ENCODE measurements at regions not wholly inside any gene's neighbourhood (a gene's known extent, or its start where the extent isn't known, plus 50 kb on each side); places are given as distances from the start of the nearest gene placed in this dataset.
"Not testable (repeated sequence)": the region's sequence is repeated elsewhere in the genome, so short reads cannot be mapped to it uniquely, and the experiment has no call there.

GRCh38 chr11:23590596-23591308, 730.5 kb upstream of the CCDC179 start:
- H3K4me3 Mint-ChIP-seq, result no peak overlapping the region
- no peaks in the 10 kb centered on the region for H3K27me3 Mint-ChIP-seq
- no peaks in the 10 kb centered on the region for H3K4me1 Mint-ChIP-seq
- no peaks in the 10 kb centered on the region for H3K9me3 Mint-ChIP-seq
- no peak overlapping the region for H3K27ac Mint-ChIP-seq
- H3K36me3 Mint-ChIP-seq, result no peaks in the 10 kb centered on the region

- Mint-ChIP-seq H3K27ac (no peak overlapping the region), H3K9me3 (no peaks in the 10 kb centered on the region), H3K4me3 (no peak overlapping the region), H3K4me1 (no peaks in the 10 kb centered on the region), H3K36me3 (no peaks in the 10 kb centered on the region), H3K27me3 (no peaks in the 10 kb centered on the region)
These were observed 734.5 kb upstream of the CCDC179 start for GRCh38 chr11:23594755-23595154.

GRCh38 chr11:23604966-23605365, 744.7 kb upstream of the CCDC179 start:
- Mint-ChIP-seq H3K27me3 (no peaks in the 10 kb centered on the region), H3K4me1 (no peaks in the 10 kb centered on the region), H3K9me3 (no peaks in the 10 kb centered on the region), H3K4me3 (no peak overlapping the region), H3K36me3 (no peaks in the 10 kb centered on the region), H3K27ac (no peak overlapping the region)

GRCh38 chr11:23606191-23606590, 745.9 kb upstream of the CCDC179 start:
- Mint-ChIP-seq H3K27me3 (no peaks in the 10 kb centered on the region), H3K4me3 (no peak overlapping the region), H3K9me3 (no peaks in the 10 kb centered on the region), H3K4me1 (no peaks in the 10 kb centered on the region), H3K27ac (no peak overlapping the region), H3K36me3 (no peaks in the 10 kb centered on the region)

DNA sequence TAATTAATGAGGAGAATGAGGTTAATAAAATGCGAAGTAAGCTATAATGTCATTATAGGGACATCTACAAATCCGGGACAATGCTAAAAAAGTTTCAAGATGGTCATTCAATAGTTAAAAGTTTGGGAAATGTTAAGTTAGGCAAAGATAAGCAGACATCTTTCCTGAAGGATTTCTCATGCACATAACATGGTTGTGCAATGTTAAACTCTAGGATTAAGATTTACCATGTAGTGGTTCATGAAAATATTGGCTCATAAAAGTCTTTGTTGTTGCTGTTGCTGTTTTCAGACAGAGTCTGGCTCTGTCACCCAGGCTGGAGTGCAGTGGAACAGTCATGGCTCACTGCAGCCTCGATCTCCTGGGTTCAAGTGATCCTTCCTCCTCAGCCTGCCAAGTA, 751.5 kb upstream of the CCDC179 start:
- no peaks in the 10 kb centered on the region for H3K27me3 Mint-ChIP-seq
- no peak overlapping the region for H3K4me3 Mint-ChIP-seq
- no peaks in the 10 kb centered on the region for H3K4me1 Mint-ChIP-seq
- H3K36me3 Mint-ChIP-seq, result no peaks in the 10 kb centered on the region
- H3K9me3 Mint-ChIP-seq, result no peaks in the 10 kb centered on the region
- no peak overlapping the region for H3K27ac Mint-ChIP-seq

- H3K36me3 Mint-ChIP-seq, result no peaks in the 10 kb centered on the region
- no peak overlapping the region for H3K27ac Mint-ChIP-seq
- no peaks in the 10 kb centered on the region for H3K4me1 Mint-ChIP-seq
- no peaks in the 10 kb centered on the region for H3K27me3 Mint-ChIP-seq
- H3K4me3 Mint-ChIP-seq, result no peak overlapping the region
- H3K9me3 Mint-ChIP-seq, result peaks cover 4% of the 10 kb centered on the region
These were observed 760.3 kb upstream of the CCDC179 start for GRCh38 chr11:23620617-23621016.

DNA sequence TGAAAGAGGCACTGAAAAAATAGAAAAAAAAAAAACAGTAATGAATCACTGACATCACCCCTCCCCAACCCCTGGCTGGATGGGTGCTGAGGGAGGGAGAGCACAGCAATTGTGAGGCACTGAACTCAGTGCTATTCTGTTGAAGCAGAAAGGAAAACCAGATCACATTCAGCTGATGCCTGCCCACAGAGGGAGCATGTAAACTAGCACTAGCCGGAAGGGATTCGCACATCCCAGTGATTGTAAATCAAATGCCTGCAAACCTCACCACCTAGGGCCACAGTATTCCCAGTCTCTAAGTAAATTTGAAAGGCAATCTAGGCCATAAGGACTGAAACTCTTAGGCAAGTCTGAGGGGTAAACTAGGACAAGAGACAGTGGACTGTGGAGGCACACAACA, 772.0 kb upstream of the CCDC179 start:
- H3K36me3 Mint-ChIP-seq, result no peaks in the 10 kb centered on the region
- H3K4me1 Mint-ChIP-seq, result no peaks in the 10 kb centered on the region
- H3K9me3 Mint-ChIP-seq, result peaks cover 5% of the 10 kb centered on the region
- H3K27ac Mint-ChIP-seq, result no peak overlapping the region
- H3K4me3 Mint-ChIP-seq, result no peak overlapping the region
- H3K27me3 Mint-ChIP-seq, result peaks cover 2% of the 10 kb centered on the region

DNA sequence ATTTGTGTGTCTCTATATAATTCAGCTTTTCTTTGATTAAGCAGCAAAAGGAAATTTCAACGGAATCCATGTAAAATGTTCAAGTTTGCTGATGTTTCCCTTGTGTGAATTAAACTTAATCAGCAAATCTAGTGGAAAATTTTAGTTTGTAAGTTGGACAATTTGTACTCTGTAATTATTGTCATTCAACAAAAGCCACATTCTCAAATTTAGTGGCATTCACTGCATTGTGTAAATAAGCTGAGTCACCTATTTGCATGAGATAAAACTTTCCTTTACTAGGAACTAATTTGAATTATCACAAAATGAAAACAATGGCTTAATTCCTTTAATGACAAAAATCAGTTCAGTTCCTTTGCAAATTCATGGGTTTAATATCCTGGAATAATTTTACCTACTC, 784.2 kb upstream of the CCDC179 start:
- no peaks in the 10 kb centered on the region for H3K27me3 Mint-ChIP-seq
- no peaks in the 10 kb centered on the region for H3K4me1 Mint-ChIP-seq
- H3K36me3 Mint-ChIP-seq, result no peaks in the 10 kb centered on the region
- H3K27ac Mint-ChIP-seq, result no peak overlapping the region
- H3K9me3 Mint-ChIP-seq, result no peaks in the 10 kb centered on the region
- H3K4me3 Mint-ChIP-seq, result no peak overlapping the region

DNA sequence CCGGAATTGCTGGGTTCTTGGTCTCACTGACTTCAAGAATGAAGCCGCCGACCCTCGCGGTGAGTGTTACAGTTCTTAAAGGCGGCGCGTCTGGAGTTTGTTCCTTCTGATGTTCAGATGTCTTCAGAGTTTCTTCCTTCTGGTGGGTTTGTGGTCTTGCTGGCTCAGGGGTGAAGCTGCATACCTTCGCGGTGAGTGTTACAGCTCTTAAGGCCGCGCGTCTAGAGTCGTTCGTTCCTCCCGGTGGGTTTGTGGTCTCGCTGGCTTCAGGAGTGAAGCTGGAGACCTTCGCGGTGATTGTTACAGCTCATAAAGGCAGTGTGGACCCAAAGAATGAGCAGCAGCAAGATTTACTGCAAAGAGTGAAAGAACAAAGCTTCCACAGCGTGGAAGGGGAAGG, 792.1 kb upstream of the CCDC179 start:
- not testable (repeated sequence) for H3K4me3 Mint-ChIP-seq, H3K36me3 Mint-ChIP-seq, H3K4me1 Mint-ChIP-seq, H3K27me3 Mint-ChIP-seq, H3K27ac Mint-ChIP-seq
- H3K9me3 Mint-ChIP-seq, result peaks cover 18% of the 10 kb centered on the region

GRCh38 chr11:23653071-23653675, 792.9 kb upstream of the CCDC179 start:
- no peak overlapping the region for H3K4me3 Mint-ChIP-seq
- H3K27ac Mint-ChIP-seq, result no peak overlapping the region
- H3K9me3 Mint-ChIP-seq, result peaks cover 21% of the 10 kb centered on the region
- no peaks in the 10 kb centered on the region for H3K36me3 Mint-ChIP-seq
- H3K27me3 Mint-ChIP-seq, result no peaks in the 10 kb centered on the region
- no peaks in the 10 kb centered on the region for H3K4me1 Mint-ChIP-seq

DNA sequence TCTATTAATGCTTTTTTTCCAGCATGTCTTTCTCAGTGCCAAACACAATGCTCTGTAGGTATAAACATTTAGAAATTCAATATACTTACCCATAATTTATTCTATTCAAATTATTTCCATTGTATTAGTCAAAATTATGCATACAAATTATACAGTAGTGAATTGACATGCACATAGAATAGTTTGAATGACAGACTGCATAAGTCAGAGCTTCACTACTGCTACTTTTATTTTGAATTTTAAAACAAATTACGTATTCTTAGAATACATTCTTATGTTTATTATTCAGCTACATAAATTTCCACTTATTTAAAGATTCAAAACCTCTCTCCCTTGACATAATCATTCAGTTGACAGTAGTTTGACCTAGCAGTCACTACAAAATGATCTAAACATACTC, 808.0 kb upstream of the CCDC179 start:
- Mint-ChIP-seq H3K27me3 (no peaks in the 10 kb centered on the region), H3K9me3 (no peaks in the 10 kb centered on the region)

GRCh38 chr11:23673366-23673765, 813.1 kb upstream of the CCDC179 start:
- H3K27me3 Mint-ChIP-seq, result no peaks in the 10 kb centered on the region
- no peak overlapping the region for H3K4me3 Mint-ChIP-seq
- no peaks in the 10 kb centered on the region for H3K36me3 Mint-ChIP-seq
- no peak overlapping the region for H3K27ac Mint-ChIP-seq
- no peaks in the 10 kb centered on the region for H3K4me1 Mint-ChIP-seq
- no peaks in the 10 kb centered on the region for H3K9me3 Mint-ChIP-seq

More for the DNA sequence above, 808.0 kb upstream of the CCDC179 start:
- Mint-ChIP-seq H3K4me1 (no peaks in the 10 kb centered on the region), H3K4me3 (no peak overlapping the region), H3K27ac (no peak overlapping the region), H3K36me3 (no peaks in the 10 kb centered on the region)

- Mint-ChIP-seq H3K9me3 (no peaks in the 10 kb centered on the region), H3K36me3 (no peaks in the 10 kb centered on the region), H3K4me1 (no peaks in the 10 kb centered on the region), H3K4me3 (no peak overlapping the region), H3K27me3 (no peaks in the 10 kb centered on the region), H3K27ac (no peak overlapping the region)
These were observed 814.6 kb upstream of the CCDC179 start for GRCh38 chr11:23674866-23675265.

DNA sequence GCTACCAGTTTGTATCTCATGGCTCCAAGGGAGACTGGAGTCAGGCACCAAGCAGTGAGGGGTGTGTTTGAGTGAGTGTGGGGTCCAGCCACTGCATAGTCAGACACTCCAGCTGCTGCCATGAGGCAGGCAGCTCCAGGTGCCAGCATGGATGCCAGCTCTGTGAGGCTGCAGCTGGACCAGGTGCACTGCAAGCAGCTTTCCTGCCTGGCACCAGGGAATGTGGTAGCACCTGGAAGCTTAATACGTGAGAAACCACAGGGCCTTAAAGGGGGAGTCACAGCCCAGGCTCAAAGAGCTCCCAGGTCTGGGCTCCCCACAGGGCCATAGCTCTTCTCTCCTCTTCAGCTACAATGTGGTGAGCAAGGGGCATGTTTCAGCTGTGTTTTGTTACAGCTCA, 817.8 kb upstream of the LUZP2 start:
- no peaks in the 10 kb centered on the region for H3K36me3 Mint-ChIP-seq
- H3K9me3 Mint-ChIP-seq, result no peaks in the 10 kb centered on the region
- no peaks in the 10 kb centered on the region for H3K27me3 Mint-ChIP-seq

DNA sequence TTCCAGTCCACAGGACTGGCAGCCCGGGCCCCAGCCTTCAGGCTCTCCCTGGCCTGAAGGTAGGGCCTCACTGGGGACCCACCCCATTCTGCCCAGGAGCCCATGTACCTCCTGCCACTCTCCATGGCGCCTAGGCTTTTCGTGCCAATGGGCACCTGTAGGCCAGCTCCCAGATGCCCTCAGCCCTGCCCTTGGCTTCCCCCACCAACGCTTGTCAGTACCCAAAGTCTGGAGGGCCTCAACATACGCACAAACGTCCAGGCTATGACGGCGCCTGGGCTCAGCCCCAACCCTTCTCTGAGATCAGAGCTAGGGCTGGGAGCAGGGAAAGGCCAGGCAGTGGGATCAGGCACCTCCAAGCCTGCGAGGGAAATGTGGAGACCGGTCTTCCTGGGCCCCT, 816.9 kb upstream of the LUZP2 start:
- Mint-ChIP-seq H3K4me1 (no peaks in the 10 kb centered on the region), H3K4me3 (no peak overlapping the region), H3K36me3 (no peaks in the 10 kb centered on the region), H3K9me3 (no peaks in the 10 kb centered on the region), H3K27ac (no peak overlapping the region), H3K27me3 (no peaks in the 10 kb centered on the region)

More for the DNA sequence above, 817.8 kb upstream of the LUZP2 start:
- H3K4me1 Mint-ChIP-seq, result no peaks in the 10 kb centered on the region
- no peak overlapping the region for H3K27ac Mint-ChIP-seq
- no peak overlapping the region for H3K4me3 Mint-ChIP-seq

- Mint-ChIP-seq H3K27me3 (no peaks in the 10 kb centered on the region), H3K36me3 (no peaks in the 10 kb centered on the region), H3K27ac (no peak overlapping the region), H3K9me3 (no peaks in the 10 kb centered on the region), H3K4me3 (no peak overlapping the region), H3K4me1 (no peaks in the 10 kb centered on the region)
These were observed 816.2 kb upstream of the LUZP2 start for GRCh38 chr11:23680488-23681230.

All from activated naive CD4-positive, alpha-beta T cell treated with anti-CD3 and anti-CD28 coated beads, Interleukin-2, amount 50 U/mL, for 24 hours (primary cell).